ENCODE measurements at regions not wholly inside any gene's neighbourhood (a gene's known extent, or its start where the extent isn't known, plus 50 kb on each side); places are given as distances from the start of the nearest gene placed in this dataset.

DNA sequence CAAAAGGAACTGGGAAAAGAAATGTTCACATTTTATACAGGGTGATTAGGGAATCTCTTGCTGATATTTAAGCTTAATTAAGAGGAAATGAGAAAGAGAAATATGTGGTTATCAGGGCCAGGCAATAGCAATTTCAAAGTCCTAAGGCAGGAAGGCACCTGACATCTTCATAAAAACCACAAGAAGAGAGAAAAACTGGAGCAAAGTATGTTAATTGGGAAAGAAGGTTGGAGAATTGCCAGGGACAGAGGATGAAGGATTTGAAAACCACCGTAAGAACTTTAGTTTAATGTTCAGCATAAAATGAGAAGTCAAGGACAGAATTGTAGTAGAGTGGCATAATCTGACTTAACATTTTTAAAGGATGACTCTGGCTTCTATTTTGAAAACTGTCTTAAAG lies 691.8 kb upstream of the NRXN1 start:
- WGBS (ENCODE audit: insufficient coverage, insufficient replicate concordance, low lambda C conversion rate, missing lambda C conversion rate): 25% methylated on average over 1 of the region's 1 CpG
- no TSS peak for BruUV-seq (replicated peaks)
- no peak overlapping the region for H3K4me3 ChIP-seq
- H3K36me3 ChIP-seq (ENCODE audit: control insufficient read depth in 2 of 2, insufficient read depth in 2 of 2, low read length in 1 of 2): no peaks in the 10 kb centered on the region
- intact Hi-C loops (cut with micrococcal nuclease; ENCODE audit: unreplicated experiment) (no loop called here), in situ Hi-C loops (cut with MboI) (loop anchor here (25.0 kb wide), 1 partner anchor 1186 kb away; no protein-coding TSS in a partner anchor)
- DNase-seq (ENCODE audit: low read depth, low spot score) (no peak), ATAC-seq (no peak), FAIRE-seq (no peak)
- H3K27ac ChIP-seq (ENCODE audit: control insufficient read depth, insufficient read depth): no peak overlapping the region
- no peak overlapping the region for H3K9ac ChIP-seq (ENCODE audit: control insufficient read depth, insufficient read depth, low read length)
- CTCF ChIA-PET: no interaction called here
- SMC1A ChIA-PET (ENCODE audit: uncharacterized antibody, unreplicated experiment): no interaction called here
- no peak overlapping the region for H2AFZ ChIP-seq (ENCODE audit: control insufficient read depth, low read depth, low read length)
- POLR2A ChIA-PET: no interaction called here
- H3K27me3 ChIP-seq (replicated peaks in 1 of 2; ENCODE audit: control insufficient read depth in 2 of 2, insufficient read depth in 2 of 2, low read length in 1 of 2): no peaks in the 10 kb centered on the region
- RAD21 ChIA-PET (ENCODE audit: unreplicated experiment): no interaction called here
- TF ChIP-seq, protein P1, sequence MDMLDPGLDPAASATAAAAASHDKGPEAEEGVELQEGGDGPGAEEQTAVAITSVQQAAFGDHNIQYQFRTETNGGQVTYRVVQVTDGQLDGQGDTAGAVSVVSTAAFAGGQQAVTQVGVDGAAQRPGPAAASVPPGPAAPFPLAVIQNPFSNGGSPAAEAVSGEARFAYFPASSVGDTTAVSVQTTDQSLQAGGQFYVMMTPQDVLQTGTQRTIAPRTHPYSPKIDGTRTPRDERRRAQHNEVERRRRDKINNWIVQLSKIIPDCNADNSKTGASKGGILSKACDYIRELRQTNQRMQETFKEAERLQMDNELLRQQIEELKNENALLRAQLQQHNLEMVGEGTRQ (IDR thresholded peaks at IDR 0.05; ENCODE audit: borderline replicate concordance, low read depth, low read length): no peak
- TF ChIP-seq, protein P2, sequence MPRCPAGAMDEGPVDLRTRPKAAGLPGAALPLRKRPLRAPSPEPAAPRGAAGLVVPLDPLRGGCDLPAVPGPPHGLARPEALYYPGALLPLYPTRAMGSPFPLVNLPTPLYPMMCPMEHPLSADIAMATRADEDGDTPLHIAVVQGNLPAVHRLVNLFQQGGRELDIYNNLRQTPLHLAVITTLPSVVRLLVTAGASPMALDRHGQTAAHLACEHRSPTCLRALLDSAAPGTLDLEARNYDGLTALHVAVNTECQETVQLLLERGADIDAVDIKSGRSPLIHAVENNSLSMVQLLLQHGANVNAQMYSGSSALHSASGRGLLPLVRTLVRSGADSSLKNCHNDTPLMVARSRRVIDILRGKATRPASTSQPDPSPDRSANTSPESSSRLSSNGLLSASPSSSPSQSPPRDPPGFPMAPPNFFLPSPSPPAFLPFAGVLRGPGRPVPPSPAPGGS (IDR thresholded peaks at IDR 0.05; ENCODE audit: borderline replicate concordance, insufficient read depth, low read depth, low read length, poor library complexity, severe bottlenecking): no peak
- TF ChIP-seq TCF7 (IDR thresholded peaks at IDR 0.05; ENCODE audit: borderline replicate concordance) (no peak), ZBED1 (IDR thresholded peaks at IDR 0.05; ENCODE audit: borderline replicate concordance) (no peak), ZNF207 (IDR thresholded peaks at IDR 0.05; ENCODE audit: borderline replicate concordance) (no peak), RB1 (IDR thresholded peaks at IDR 0.05; ENCODE audit: borderline replicate concordance) (no peak), SMAD1 (IDR thresholded peaks at IDR 0.05; ENCODE audit: low read depth, partially characterized antibody) (no peak), TCF3 (IDR thresholded peaks at IDR 0.05; ENCODE audit: borderline replicate concordance, insufficient read depth, low read depth, low read length) (no peak), CHD2 (IDR thresholded peaks at IDR 0.05; ENCODE audit: borderline replicate concordance, low read depth, low read length) (no peak), MTA2 (IDR thresholded peaks at IDR 0.05; ENCODE audit: low read depth) (no peak), IRF4 (IDR thresholded peaks at IDR 0.05; ENCODE audit: low read depth, low read length) (no peak)
- TF ChIP-seq, protein P3, sequence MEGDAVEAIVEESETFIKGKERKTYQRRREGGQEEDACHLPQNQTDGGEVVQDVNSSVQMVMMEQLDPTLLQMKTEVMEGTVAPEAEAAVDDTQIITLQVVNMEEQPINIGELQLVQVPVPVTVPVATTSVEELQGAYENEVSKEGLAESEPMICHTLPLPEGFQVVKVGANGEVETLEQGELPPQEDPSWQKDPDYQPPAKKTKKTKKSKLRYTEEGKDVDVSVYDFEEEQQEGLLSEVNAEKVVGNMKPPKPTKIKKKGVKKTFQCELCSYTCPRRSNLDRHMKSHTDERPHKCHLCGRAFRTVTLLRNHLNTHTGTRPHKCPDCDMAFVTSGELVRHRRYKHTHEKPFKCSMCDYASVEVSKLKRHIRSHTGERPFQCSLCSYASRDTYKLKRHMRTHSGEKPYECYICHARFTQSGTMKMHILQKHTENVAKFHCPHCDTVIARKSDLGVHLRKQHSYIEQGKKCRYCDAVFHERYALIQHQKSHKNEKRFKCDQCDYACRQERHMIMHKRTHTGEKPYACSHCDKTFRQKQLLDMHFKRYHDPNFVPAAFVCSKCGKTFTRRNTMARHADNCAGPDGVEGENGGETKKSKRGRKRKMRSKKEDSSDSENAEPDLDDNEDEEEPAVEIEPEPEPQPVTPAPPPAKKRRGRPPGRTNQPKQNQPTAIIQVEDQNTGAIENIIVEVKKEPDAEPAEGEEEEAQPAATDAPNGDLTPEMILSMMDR (IDR thresholded peaks at IDR 0.05 in 2 of 3, conservative IDR thresholded peaks at IDR 0.05 in 1 of 3; ENCODE audit: control insufficient read depth in 2 of 3, extremely low read depth in 1 of 3, insufficient read depth in 1 of 3, low read depth in 3 of 3, low read length in 3 of 3): no peak
- H3K4me2 ChIP-seq (ENCODE audit: control insufficient read depth, insufficient read depth): no peak overlapping the region
- no peaks in the 10 kb centered on the region for H3K79me2 ChIP-seq (ENCODE audit: control insufficient read depth, insufficient read depth, low read length)
- no peaks in the 10 kb centered on the region for H3K4me1 ChIP-seq (ENCODE audit: control insufficient read depth, insufficient read depth, low read length)
- H4K20me1 ChIP-seq (ENCODE audit: control insufficient read depth, insufficient read depth): no peaks in the 10 kb centered on the region
- no peaks in the 10 kb centered on the region for H3K9me3 ChIP-seq (replicated peaks; ENCODE audit: control insufficient read depth, insufficient read depth, low read length)
